GM21423 (cell line): ENCODE measurements at regions not wholly inside any gene's neighbourhood (a gene's known extent, or its start where the extent isn't known, plus 50 kb on each side); places are given as distances from the start of the nearest gene placed in this dataset.

Source experiments
- ATAC-seq: cut with Tn5 transposase; IDR thresholded peaks from one replicate; pipeline ENCODE4 v1.9.1; 2021; ENCODE audit warnings: mild to moderate bottlenecking, moderate library complexity; ENCODE audit not compliant: unreplicated experiment

- no peak for ATAC-seq
Observed at GRCh38 chr5:121296356-121296755, 555.3 kb upstream of the FTMT start.

GRCh38 chr5:121299153-121299552, 552.5 kb upstream of the FTMT start:
- no peak for ATAC-seq

- ATAC-seq: no peak
Observed at GRCh38 chr5:121304838-121305237, 546.8 kb upstream of the FTMT start.

- ATAC-seq: no peak
Observed at GRCh38 chr5:121313886-121314285, 537.8 kb upstream of the FTMT start.

- ATAC-seq: no peak
Observed at GRCh38 chr5:121315786-121316185, 535.9 kb upstream of the FTMT start.

- no peak for ATAC-seq
Observed at GRCh38 chr5:121319292-121319691, 532.4 kb upstream of the FTMT start.

GRCh38 chr5:121325930-121326329, 525.8 kb upstream of the FTMT start:
- ATAC-seq: no peak

GRCh38 chr5:121350181-121350930, 501.3 kb upstream of the FTMT start:
- ATAC-seq: no peak

GRCh38 chr5:121366515-121366914, 485.2 kb upstream of the FTMT start:
- no peak for ATAC-seq

GRCh38 chr5:121373371-121373770, 478.3 kb upstream of the FTMT start:
- no peak for ATAC-seq

- no peak for ATAC-seq
Observed at GRCh38 chr5:121377461-121377860, 474.2 kb upstream of the FTMT start.

GRCh38 chr5:121378046-121378445, 473.6 kb upstream of the FTMT start:
- no peak for ATAC-seq

- no peak for ATAC-seq
Observed at GRCh38 chr5:121378559-121379359, 472.9 kb upstream of the FTMT start.

GRCh38 chr5:121380066-121380465, 471.6 kb upstream of the FTMT start:
- no peak for ATAC-seq

GRCh38 chr5:121384359-121384758, 467.3 kb upstream of the FTMT start:
- no peak for ATAC-seq

GRCh38 chr5:121386334-121386733, 465.3 kb upstream of the FTMT start:
- no peak for ATAC-seq

GRCh38 chr5:121396716-121397115, 455.0 kb upstream of the FTMT start:
- ATAC-seq: no peak

GRCh38 chr5:121399879-121400278, 451.8 kb upstream of the FTMT start:
- ATAC-seq: peak; percentile 56

GRCh38 chr5:121408778-121409177, 442.9 kb upstream of the FTMT start:
- no peak for ATAC-seq

- no peak for ATAC-seq
Observed at GRCh38 chr5:121415270-121415669, 436.4 kb upstream of the FTMT start.

- no peak for ATAC-seq
Observed at GRCh38 chr5:121421646-121422045, 430.0 kb upstream of the FTMT start.

GRCh38 chr5:121424976-121425375, 426.7 kb upstream of the FTMT start:
- ATAC-seq: no peak
